Fibroblast of lung (primary cell): ENCODE measurements at regions not wholly inside any gene's neighbourhood (a gene's known extent, or its start where the extent isn't known, plus 50 kb on each side); places are given as distances from the start of the nearest gene placed in this dataset.

Source experiments
- CTCF ChIP-seq, 2 donors: IDR thresholded peaks in 1 of 2; conservative IDR thresholded peaks in 1 of 2; 1 replicate in 1 of 2; 2 replicates in 1 of 2; pipeline ENCODE4 v1.5.1; 2011 to 2012; ENCODE audit warnings: low read length in 2 of 2, control low read depth in 1 of 2, inconsistent platforms in 1 of 2, low read depth in 1 of 2, mild to moderate bottlenecking in 1 of 2
- EZH2 ChIP-seq: IDR thresholded peaks from 2 replicates; pipeline ENCODE4 v1.5.1; 2012; ENCODE audit warnings: low read length, control low read depth, mild to moderate bottlenecking; ENCODE audit errors: missing control alignments

- TF ChIP-seq CTCF (conservative IDR thresholded peaks at IDR 0.05 in 1 of 2, IDR thresholded peaks at IDR 0.05 in 1 of 2; ENCODE audit: low read depth in 1 of 2, low read length in 2 of 2) (no peak), EZH2 (no peak)
These were observed 102.2 kb upstream of the LPP start for GRCh38 chr3:188051801-188052168.
